Keratinocyte (primary cell): ENCODE measurements at regions not wholly inside any gene's neighbourhood (a gene's known extent, or its start where the extent isn't known, plus 50 kb on each side); places are given as distances from the start of the nearest gene placed in this dataset.

ENCODE experiments used
- CTCF ChIP-seq, 3 experiments: IDR thresholded peaks in 1 of 3; conservative IDR thresholded peaks in 1 of 3; optimal IDR thresholded peaks in 1 of 3; 2 replicates in 2 of 3; 3 replicates in 1 of 3; pipeline versions ENCODE3 to v1.5.1; 2011; ENCODE audit warnings: low read length in 3 of 3, mild to moderate bottlenecking in 3 of 3, moderate library complexity in 2 of 3, control low read depth in 1 of 3, inconsistent platforms in 1 of 3; ENCODE audit not compliant: insufficient read depth in 2 of 3; ENCODE audit errors: extremely low read depth in 1 of 3
- EZH2 ChIP-seq: IDR thresholded peaks from one replicate; pipeline ENCODE4 v1.6.1; 2012; ENCODE audit warnings: inconsistent platforms, mild to moderate bottlenecking, low read length, moderate library complexity

GRCh38 chr4:189765301-189765700 is 175.4 kb upstream of the FRG1 start:
- no peak for TF ChIP-seq CTCF (optimal IDR thresholded peaks at IDR 0.05 in 1 of 3, IDR thresholded peaks at IDR 0.05 in 1 of 3, conservative IDR thresholded peaks at IDR 0.05 in 1 of 3; ENCODE audit: extremely low read depth in 1 of 3, insufficient read depth in 2 of 3, low read length in 3 of 3)
- TF ChIP-seq EZH2, result no peak
